GM12878 (cell line): ENCODE measurements at regions not wholly inside any gene's neighbourhood (a gene's known extent, or its start where the extent isn't known, plus 50 kb on each side); places are given as distances from the start of the nearest gene placed in this dataset.

Experiments used
- ATAC-seq: fragments of 200-7000 bp; cut with Tn5 transposase; 3 replicates; pipeline ENCODE4 v1.9.1; 2020; ENCODE audit warnings: mild to moderate bottlenecking, moderate library complexity
- BruUV-seq: library from RNA; stranded (reverse); fragments of 400-500 nt; replicated peaks from 2 replicates; lab custom pipeline; 2021; lab: Mats Ljungman, UMichigan
- CTCF ChIA-PET: fragments of 300-600 bp; sonication (Branson Sonifier 250); formaldehyde crosslinking; extraction: SDS; loops from one replicate; lab custom pipeline; 2021; ENCODE audit warnings: inconsistent platforms; lab: Yijun Ruan, JAX
- POLR2A ChIA-PET: fragments of 350-600 bp; formaldehyde crosslinking; extraction: SDS; loops from one replicate; lab custom pipeline; 2021; ENCODE audit warnings: inconsistent platforms; lab: Charles Lee
- RAD21 ChIA-PET: fragments of 300-600 bp; sonication (Branson Sonifier 250); formaldehyde crosslinking; loops from one replicate; lab custom pipeline; 2023; ENCODE audit warnings: antibody characterized with exemption; ENCODE audit not compliant: unreplicated experiment; lab: Charles Lee
- SMC1A ChIA-PET: fragments of 300-600 bp; sonication (Branson Sonifier 250); formaldehyde crosslinking; loops from one replicate; lab custom pipeline; 2023; ENCODE audit not compliant: unreplicated experiment, uncharacterized antibody; lab: Charles Lee
- DNase-seq: peaks from one replicate; pipeline ENCODE4 v3.0.0-alpha.2; 2011; ENCODE audit warnings: low read depth, low spot score
- FAIRE-seq: peaks from 3 replicates; lab custom pipeline; 2011; peaks lifted over from hg19 to GRCh38; lab: Jason Lieb, UNC
- H2AFZ ChIP-seq: 2 replicates; pipeline ENCODE4 v1.6.0; 2011; ENCODE audit warnings: low read depth, low read length, control low read depth; ENCODE audit not compliant: control insufficient read depth
- H3K27ac ChIP-seq: 2 replicates; pipeline ENCODE4 v1.5.1; 2011; ENCODE audit warnings: control low read depth; ENCODE audit not compliant: control insufficient read depth, insufficient read depth
- H3K27me3 ChIP-seq, 2 experiments: replicated peaks in 1 of 2; 2 replicates each; pipeline versions ENCODE4 v1.6.0 to v1.6.1; 2011; ENCODE audit warnings: low read length in 1 of 2; ENCODE audit not compliant: control insufficient read depth in 2 of 2, insufficient read depth in 2 of 2
- H3K36me3 ChIP-seq, 2 experiments: 2 replicates each; pipeline ENCODE4 v1.5.1; 2011; ENCODE audit warnings: low read length in 1 of 2; ENCODE audit not compliant: control insufficient read depth in 2 of 2, insufficient read depth in 2 of 2
- H3K4me1 ChIP-seq: 2 replicates; pipeline ENCODE4 v1.6.1; 2011; ENCODE audit warnings: mild to moderate bottlenecking, low read length, moderate library complexity, mixed read lengths; ENCODE audit not compliant: control insufficient read depth, insufficient read depth
- H3K4me2 ChIP-seq: 2 replicates; pipeline ENCODE4 v1.6.0; 2011; ENCODE audit warnings: control low read depth; ENCODE audit not compliant: control insufficient read depth, insufficient read depth
- H3K4me3 ChIP-seq: fragments of 200-600 bp; sonication (generic); 2 replicates; pipeline ENCODE4 v1.5.1; 2016
- H3K79me2 ChIP-seq: 2 replicates; pipeline ENCODE4 v1.6.0; 2011; ENCODE audit warnings: low read length; ENCODE audit not compliant: control insufficient read depth, insufficient read depth
- H3K9ac ChIP-seq: 2 replicates; pipeline ENCODE4 v1.8.0; 2011; ENCODE audit warnings: low read length, control low read depth, mixed read lengths; ENCODE audit not compliant: control insufficient read depth, insufficient read depth
- H3K9me3 ChIP-seq: replicated peaks from 3 replicates; pipeline ENCODE4 v1.5.1; 2011; ENCODE audit warnings: mild to moderate bottlenecking, low read length; ENCODE audit not compliant: control insufficient read depth, insufficient read depth
- H4K20me1 ChIP-seq: 2 replicates; pipeline ENCODE4 v1.6.0; 2011; ENCODE audit not compliant: control insufficient read depth, insufficient read depth
- BCL11A ChIP-seq: IDR thresholded peaks from 2 replicates; pipeline ENCODE4 v1.6.1; 2011; ENCODE audit warnings: low read depth, low read length
- CREB1 ChIP-seq: IDR thresholded peaks from 2 replicates; pipeline ENCODE4 v1.6.1; 2012; ENCODE audit warnings: low read depth, mild to moderate bottlenecking, inconsistent platforms
- CREM ChIP-seq: IDR thresholded peaks from 2 replicates; pipeline ENCODE4 v1.6.1; 2014; ENCODE audit warnings: antibody characterized with exemption, low read depth
- GABPA ChIP-seq: IDR thresholded peaks from 2 replicates; pipeline ENCODE4 v1.6.1; 2014; ENCODE audit warnings: antibody characterized with exemption, low read depth, mild to moderate bottlenecking, inconsistent platforms
- IKZF2 ChIP-seq, 2 experiments: fragments of 450-650 bp; IDR thresholded peaks; 2 replicates each; pipeline ENCODE4 v1.6.1; 2017; ENCODE audit warnings: mild to moderate bottlenecking in 2 of 2, moderate library complexity in 2 of 2
- MEF2A ChIP-seq: IDR thresholded peaks from 2 replicates; pipeline ENCODE4 v1.6.1; 2011; ENCODE audit warnings: low read depth, mild to moderate bottlenecking, low read length, moderate library complexity; ENCODE audit not compliant: insufficient read depth
- MLLT1 ChIP-seq: fragments of 450-650 bp; IDR thresholded peaks from 2 replicates; pipeline ENCODE4 v1.6.1; 2016; ENCODE audit warnings: mild to moderate bottlenecking
- NR2C2 ChIP-seq: IDR thresholded peaks from 2 replicates; pipeline ENCODE4 v1.6.1; 2011; ENCODE audit warnings: borderline replicate concordance, low read depth; ENCODE audit not compliant: control insufficient read depth, insufficient read length
- PAX5 ChIP-seq: IDR thresholded peaks from 2 replicates; pipeline ENCODE4 v1.6.1; 2011; ENCODE audit warnings: low read depth, low read length, borderline replicate concordance
- PAX8 ChIP-seq: fragments of 450-650 bp; IDR thresholded peaks from 2 replicates; pipeline ENCODE4 v1.6.1; 2017; ENCODE audit warnings: mild to moderate bottlenecking, moderate library complexity
- POLR2AphosphoS5 ChIP-seq: IDR thresholded peaks from 2 replicates; pipeline ENCODE4 v1.6.1; 2011; ENCODE audit warnings: mild to moderate bottlenecking, low read length, inconsistent platforms
- POU2F2 ChIP-seq: IDR thresholded peaks from 3 replicates; pipeline ENCODE4 v1.6.1; 2011; ENCODE audit warnings: low read depth, mild to moderate bottlenecking, low read length, borderline replicate concordance
- RELB ChIP-seq: fragments of 450-650 bp; IDR thresholded peaks from 2 replicates; pipeline ENCODE4 v1.6.1; 2017; ENCODE audit warnings: low read depth, mild to moderate bottlenecking, moderate library complexity
- STAT1 ChIP-seq: fragments of 450-650 bp; conservative IDR thresholded peaks from 2 replicates; pipeline ENCODE4 v1.6.1; 2014; ENCODE audit warnings: antibody characterized with exemption, mild to moderate bottlenecking
- ZNF24 ChIP-seq: fragments of 450-650 bp; IDR thresholded peaks from 2 replicates; pipeline ENCODE4 v1.6.1; 2017; ENCODE audit warnings: antibody characterized with exemption, mild to moderate bottlenecking
- ZNF622 ChIP-seq: fragments of 450-650 bp; IDR thresholded peaks from 2 replicates; pipeline ENCODE4 v1.6.1; 2017; ENCODE audit warnings: mild to moderate bottlenecking, inconsistent platforms
- WGBS: methylation state at CpG from one replicate; pipeline ENCODE4 v1.1.6; 2016; ENCODE audit warnings: low lambda C conversion rate; ENCODE audit not compliant: insufficient replicate concordance, insufficient coverage; ENCODE audit errors: missing lambda C conversion rate; 5-methylcytosine and 5-hydroxymethylcytosine counted together
- in situ Hi-C: fragments of 300-500 bp; cut with MboI; formaldehyde crosslinking; loops from 9 replicates; pipeline ENCODE4 v1.14.3; 2018; ENCODE audit warnings: mixed read lengths
- intact Hi-C: fragments of 100-400 bp; cut with micrococcal nuclease; formaldehyde crosslinking; loops from one replicate; pipeline ENCODE4 v1.14.2; 2022; ENCODE audit not compliant: unreplicated experiment
- TF ChIP-seq, protein P1 (sequence below): IDR thresholded peaks from 2 replicates; pipeline ENCODE4 v1.6.1; 2012; ENCODE audit warnings: low read depth, low read length, improper control_type of control experiment

- TF ChIP-seq MLLT1 (no peak), PAX8 (no peak)
These were observed 217.6 kb downstream of the TMEM182 start (continued) for GRCh38 chr2:102979429-102979828.

DNA sequence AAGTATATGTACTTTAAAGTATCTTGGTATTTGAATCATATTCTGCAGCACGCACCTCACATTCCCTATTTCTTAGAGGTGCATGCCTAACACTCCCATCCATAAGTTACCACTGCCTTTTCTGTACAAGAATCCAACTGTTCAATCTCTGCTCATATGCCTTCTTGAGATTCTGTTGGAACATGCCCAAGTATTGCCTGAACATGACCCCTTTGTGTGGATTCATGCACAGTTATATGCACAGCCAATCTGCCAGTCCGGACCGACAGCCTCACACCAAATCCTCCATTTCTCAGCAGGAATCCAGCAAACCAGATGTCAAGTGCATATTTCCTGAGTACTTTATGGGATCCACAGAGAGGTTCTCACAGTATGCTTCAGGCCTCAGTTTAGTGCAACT is 222.0 kb downstream of the TMEM182 start:
- ChIA-PET CTCF (no interaction called here), POLR2A (no interaction called here), SMC1A (no interaction called here)
- Histone ChIP-seq H3K4me1 (no peaks in the 10 kb centered on the region), H2AFZ (no peak overlapping the region), H3K36me3 (no peaks in the 10 kb centered on the region), H4K20me1 (no peaks in the 10 kb centered on the region), H3K4me3 (no peak overlapping the region), H3K4me2 (no peak overlapping the region), H3K9ac (no peak overlapping the region), H3K27me3 (no peaks in the 10 kb centered on the region; a peak in 1 of 4 replicates), H3K9me3 (no peaks in the 10 kb centered on the region), H3K27ac (no peak overlapping the region)
- in situ Hi-C loops, result no loop called here
- intact Hi-C loops, result no loop called here
- DNase-seq, result no peak
- 64% methylated on average over 3 of the region's 3 CpGs for WGBS
- no peak for ATAC-seq
- TF ChIP-seq BCL11A (no peak), GABPA (no peak), PAX5 (no peak), IKZF2 (IDR thresholded peaks at IDR 0.05) (no peak), CREB1 (no peak), POLR2AphosphoS5 (no peak), POU2F2 (no peak), STAT1 (no peak), NR2C2 (no peak), ZNF24 (no peak), ZNF622 (no peak), CREM (no peak), RELB (no peak), MEF2A (no peak)
- TF ChIP-seq, protein P1, sequence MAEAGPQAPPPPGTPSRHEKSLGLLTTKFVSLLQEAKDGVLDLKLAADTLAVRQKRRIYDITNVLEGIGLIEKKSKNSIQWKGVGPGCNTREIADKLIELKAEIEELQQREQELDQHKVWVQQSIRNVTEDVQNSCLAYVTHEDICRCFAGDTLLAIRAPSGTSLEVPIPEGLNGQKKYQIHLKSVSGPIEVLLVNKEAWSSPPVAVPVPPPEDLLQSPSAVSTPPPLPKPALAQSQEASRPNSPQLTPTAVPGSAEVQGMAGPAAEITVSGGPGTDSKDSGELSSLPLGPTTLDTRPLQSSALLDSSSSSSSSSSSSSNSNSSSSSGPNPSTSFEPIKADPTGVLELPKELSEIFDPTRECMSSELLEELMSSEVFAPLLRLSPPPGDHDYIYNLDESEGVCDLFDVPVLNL, result no peak
- TF ChIP-seq, all 136 proteins: peak for 0
- BruUV-seq, result no TSS peak
- no peak for FAIRE-seq
- RAD21 ChIA-PET, result no interaction called here
- no peaks in the 10 kb centered on the region for H3K79me2 ChIP-seq
